HG03354 (cell line): ENCODE measurements at regions not wholly inside any gene's neighbourhood (a gene's known extent, or its start where the extent isn't known, plus 50 kb on each side); places are given as distances from the start of the nearest gene placed in this dataset.

Experiments
- ATAC-seq: cut with Tn5 transposase; IDR thresholded peaks from one replicate; pipeline ENCODE4 v1.9.1; 2021; ENCODE audit warnings: mild to moderate bottlenecking; ENCODE audit not compliant: unreplicated experiment, poor library complexity, severe bottlenecking

GRCh38 chr15:53462651-53463050, 296.8 kb downstream of the WDR72 start:
- ATAC-seq, result peak; percentile 60

- ATAC-seq, result no peak
Measured at GRCh38 chr15:53461677-53462076, 297.8 kb downstream of the WDR72 start.

GRCh38 chr15:53458736-53459135, 300.7 kb downstream of the WDR72 start:
- ATAC-seq, result no peak

GRCh38 chr15:53457479-53457878, 302.0 kb downstream of the WDR72 start:
- ATAC-seq, result no peak

- ATAC-seq, result no peak
Measured at GRCh38 chr15:53454843-53455721, 304.4 kb downstream of the WDR72 start.

- no peak for ATAC-seq
Measured at GRCh38 chr15:53454535-53454842, 305.0 kb downstream of the WDR72 start.

GRCh38 chr15:53453253-53454105, 306.0 kb downstream of the WDR72 start:
- ATAC-seq, result no peak

- no peak for ATAC-seq
Measured at GRCh38 chr15:53448232-53449015, 311.0 kb downstream of the WDR72 start.

- no peak for ATAC-seq
Measured at GRCh38 chr15:53447742-53448141, 311.7 kb downstream of the WDR72 start.

- no peak for ATAC-seq
Measured at GRCh38 chr15:53447053-53447574, 312.3 kb downstream of the WDR72 start.

GRCh38 chr15:53446376-53446775, 313.1 kb downstream of the WDR72 start:
- no peak for ATAC-seq

GRCh38 chr15:53445531-53445930, 313.9 kb downstream of the WDR72 start:
- no peak for ATAC-seq

- no peak for ATAC-seq
Measured at GRCh38 chr15:53437985-53438841, 321.2 kb downstream of the WDR72 start.

GRCh38 chr15:53437366-53437765, 322.1 kb downstream of the WDR72 start:
- ATAC-seq, result no peak

GRCh38 chr15:53434174-53434678, 325.2 kb downstream of the WDR72 start:
- ATAC-seq, result no peak

GRCh38 chr15:53416219-53416940, 343.1 kb downstream of the WDR72 start:
- no peak for ATAC-seq

GRCh38 chr15:53414167-53414566, 345.3 kb downstream of the WDR72 start:
- ATAC-seq, result no peak

- ATAC-seq, result no peak
Measured at GRCh38 chr15:53412542-53412941, 346.9 kb downstream of the WDR72 start.
